GM12875 (cell line): ENCODE measurements at regions not wholly inside any gene's neighbourhood (a gene's known extent, or its start where the extent isn't known, plus 50 kb on each side); places are given as distances from the start of the nearest gene placed in this dataset.

Experiments used
- H3K4me3 ChIP-seq: one replicate; pipeline ENCODE4 v1.5.1; 2011; ENCODE audit warnings: low read depth, low read length, control low read depth
- CTCF ChIP-seq: IDR thresholded peaks from 2 replicates; pipeline ENCODE4 v1.5.1; 2011; ENCODE audit warnings: low read depth, mild to moderate bottlenecking, control low read depth, inconsistent platforms, low read length, moderate library complexity, borderline replicate concordance; ENCODE audit not compliant: insufficient read depth

- no peak for TF ChIP-seq CTCF
- H3K4me3 ChIP-seq, result no peak overlapping the region
Measured at GRCh38 chr2:142220901-142221300, 90.1 kb upstream of the LRP1B start.

GRCh38 chr2:142220239-142220638, 89.4 kb upstream of the LRP1B start:
- TF ChIP-seq CTCF, result no peak

GRCh38 chr2:142218471-142218870, 87.7 kb upstream of the LRP1B start:
- TF ChIP-seq CTCF, result no peak
- no peak overlapping the region for H3K4me3 ChIP-seq

More at GRCh38 chr2:142220239-142220638, 89.4 kb upstream of the LRP1B start:
- H3K4me3 ChIP-seq, result no peak overlapping the region

- no peak for TF ChIP-seq CTCF
- no peak overlapping the region for H3K4me3 ChIP-seq
Measured at GRCh38 chr2:142217804-142218203, 87.0 kb upstream of the LRP1B start.

- H3K4me3 ChIP-seq, result no peak overlapping the region
- TF ChIP-seq CTCF, result no peak
Measured at GRCh38 chr2:142200062-142200461, 69.2 kb upstream of the LRP1B start.

- no peak for TF ChIP-seq CTCF
- H3K4me3 ChIP-seq, result no peak overlapping the region
Measured at GRCh38 chr2:142199073-142199472, 68.3 kb upstream of the LRP1B start.

- no peak overlapping the region for H3K4me3 ChIP-seq
- no peak for TF ChIP-seq CTCF
Measured at GRCh38 chr2:142190805-142191204, 60.0 kb upstream of the LRP1B start.
